Central memory CD4-positive, alpha-beta T cell (primary cell): ENCODE measurements at regions not wholly inside any gene's neighbourhood (a gene's known extent, or its start where the extent isn't known, plus 50 kb on each side); places are given as distances from the start of the nearest gene placed in this dataset.

Source experiments
- DNase-seq: peaks from one replicate; pipeline ENCODE4 v3.0.0; 2022

- DNase-seq = no peak
Measured at GRCh38 chr1:218946147-218946546, 227.5 kb upstream of the LYPLAL1 start.

- DNase-seq = no peak
Measured at GRCh38 chr1:218948446-218948845, 225.2 kb upstream of the LYPLAL1 start.

- DNase-seq = no peak
Measured at GRCh38 chr1:218953386-218953785, 220.3 kb upstream of the LYPLAL1 start.

GRCh38 chr1:218957971-218958370 is 215.7 kb upstream of the LYPLAL1 start:
- DNase-seq = no peak

GRCh38 chr1:218959784-218960183 is 213.9 kb upstream of the LYPLAL1 start:
- DNase-seq = no peak

- no peak for DNase-seq
Measured at GRCh38 chr1:218964471-218965185, 209.1 kb upstream of the LYPLAL1 start.

- DNase-seq = no peak
Measured at GRCh38 chr1:218965821-218966220, 207.9 kb upstream of the LYPLAL1 start.

GRCh38 chr1:218967254-218967653 is 206.4 kb upstream of the LYPLAL1 start:
- DNase-seq = no peak

- DNase-seq = no peak
Measured at GRCh38 chr1:218967836-218968235, 205.8 kb upstream of the LYPLAL1 start.

- DNase-seq = no peak
Measured at GRCh38 chr1:218969006-218969405, 204.7 kb upstream of the LYPLAL1 start.

GRCh38 chr1:218970397-218970990 is 203.2 kb upstream of the LYPLAL1 start:
- DNase-seq = no peak

GRCh38 chr1:218971156-218971555 is 202.5 kb upstream of the LYPLAL1 start:
- DNase-seq = no peak

- no peak for DNase-seq
Measured at GRCh38 chr1:218980881-218981280, 192.8 kb upstream of the LYPLAL1 start.

- no peak for DNase-seq
Measured at GRCh38 chr1:218982482-218982881, 191.2 kb upstream of the LYPLAL1 start.

GRCh38 chr1:218983433-218983832 is 190.2 kb upstream of the LYPLAL1 start:
- no peak for DNase-seq

GRCh38 chr1:218983848-218984247 is 189.8 kb upstream of the LYPLAL1 start:
- no peak for DNase-seq

GRCh38 chr1:218985424-218985984 is 188.2 kb upstream of the LYPLAL1 start:
- no peak for DNase-seq

GRCh38 chr1:218986816-218987215 is 186.9 kb upstream of the LYPLAL1 start:
- DNase-seq = no peak

- no peak for DNase-seq
Measured at GRCh38 chr1:218990019-218990418, 183.7 kb upstream of the LYPLAL1 start.

GRCh38 chr1:218991089-218991488 is 182.6 kb upstream of the LYPLAL1 start:
- DNase-seq = no peak

GRCh38 chr1:218994615-218995014 is 179.1 kb upstream of the LYPLAL1 start:
- DNase-seq = no peak

GRCh38 chr1:218995091-218995665 is 178.5 kb upstream of the LYPLAL1 start:
- DNase-seq = no peak

GRCh38 chr1:218996362-218996761 is 177.3 kb upstream of the LYPLAL1 start:
- no peak for DNase-seq

GRCh38 chr1:219000005-219000404 is 173.7 kb upstream of the LYPLAL1 start:
- no peak for DNase-seq
